HL-60 (cell line): ENCODE measurements at regions not wholly inside any gene's neighbourhood (a gene's known extent, or its start where the extent isn't known, plus 50 kb on each side); places are given as distances from the start of the nearest gene placed in this dataset.

Source experiments
- DNase-seq, 2 experiments: peaks; one replicate each; pipeline ENCODE4 v3.0.0-alpha.2; 2010 to 2020; ENCODE audit warnings: low read depth in 1 of 2, low spot score in 1 of 2
- H3K27ac ChIP-seq: fragments of 250-450 bp; sonication (Bioruptor Pico); replicated peaks from 2 replicates; pipeline ENCODE4 v1.5.1; 2020; ENCODE audit warnings: mild to moderate bottlenecking, moderate library complexity
- H3K27me3 ChIP-seq: fragments of 250-450 bp; sonication (Bioruptor Pico); 2 replicates; pipeline ENCODE4 v1.5.1; 2021; ENCODE audit warnings: mild to moderate bottlenecking, moderate library complexity; ENCODE audit not compliant: insufficient read depth, poor library complexity, severe bottlenecking
- H3K4me3 ChIP-seq: replicated peaks from 2 replicates; pipeline ENCODE4 v1.5.1; 2011; ENCODE audit warnings: mild to moderate bottlenecking, control low read depth, low read length; ENCODE audit not compliant: insufficient read depth
- GABPA ChIP-seq: IDR thresholded peaks from 2 replicates; pipeline ENCODE4 v1.6.1; 2012; ENCODE audit warnings: low read depth
- POLR2AphosphoS5 ChIP-seq: IDR thresholded peaks from 2 replicates; pipeline ENCODE4 v1.6.1; 2012; ENCODE audit warnings: low read depth
- SPI1 ChIP-seq: IDR thresholded peaks from 2 replicates; pipeline ENCODE4 v1.6.1; 2012; ENCODE audit warnings: low read depth, mild to moderate bottlenecking, borderline replicate concordance
- TF ChIP-seq, protein P1 (sequence below): IDR thresholded peaks from 2 replicates; pipeline ENCODE4 v1.6.1; 2012; ENCODE audit warnings: low read depth; ENCODE audit not compliant: insufficient replicate concordance
- TF ChIP-seq, protein P2 (sequence below): IDR thresholded peaks from one replicate; pipeline ENCODE4 v1.5.1; 2011; ENCODE audit warnings: low read length, control low read depth, inconsistent platforms; ENCODE audit not compliant: insufficient read depth

DNA sequence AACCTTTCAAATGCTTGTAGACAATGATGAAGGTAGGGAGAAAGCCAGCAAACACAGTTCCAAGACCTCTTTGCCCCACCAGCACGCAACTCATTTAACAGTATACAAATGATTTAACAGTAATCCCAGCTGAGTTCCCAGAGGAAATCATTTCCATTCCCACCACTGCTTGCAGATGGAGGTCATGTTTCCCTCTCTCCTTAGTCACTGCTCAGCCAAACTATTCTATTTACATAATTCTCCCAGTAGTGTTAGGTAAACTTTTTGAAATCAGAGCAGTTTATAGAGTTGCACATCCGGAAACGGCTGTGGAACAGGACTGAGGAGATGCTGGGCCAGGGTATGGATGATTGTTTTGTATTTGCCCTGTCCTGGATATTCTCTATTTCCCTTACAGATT lies 328.5 kb downstream of the FIGN start:
- Histone ChIP-seq H3K27me3 (no peaks in the 10 kb centered on the region), H3K4me3 (no peak overlapping the region), H3K27ac (no peak overlapping the region)
- no peak for DNase-seq
- no peak for TF ChIP-seq POLR2AphosphoS5
- TF ChIP-seq, protein P1, sequence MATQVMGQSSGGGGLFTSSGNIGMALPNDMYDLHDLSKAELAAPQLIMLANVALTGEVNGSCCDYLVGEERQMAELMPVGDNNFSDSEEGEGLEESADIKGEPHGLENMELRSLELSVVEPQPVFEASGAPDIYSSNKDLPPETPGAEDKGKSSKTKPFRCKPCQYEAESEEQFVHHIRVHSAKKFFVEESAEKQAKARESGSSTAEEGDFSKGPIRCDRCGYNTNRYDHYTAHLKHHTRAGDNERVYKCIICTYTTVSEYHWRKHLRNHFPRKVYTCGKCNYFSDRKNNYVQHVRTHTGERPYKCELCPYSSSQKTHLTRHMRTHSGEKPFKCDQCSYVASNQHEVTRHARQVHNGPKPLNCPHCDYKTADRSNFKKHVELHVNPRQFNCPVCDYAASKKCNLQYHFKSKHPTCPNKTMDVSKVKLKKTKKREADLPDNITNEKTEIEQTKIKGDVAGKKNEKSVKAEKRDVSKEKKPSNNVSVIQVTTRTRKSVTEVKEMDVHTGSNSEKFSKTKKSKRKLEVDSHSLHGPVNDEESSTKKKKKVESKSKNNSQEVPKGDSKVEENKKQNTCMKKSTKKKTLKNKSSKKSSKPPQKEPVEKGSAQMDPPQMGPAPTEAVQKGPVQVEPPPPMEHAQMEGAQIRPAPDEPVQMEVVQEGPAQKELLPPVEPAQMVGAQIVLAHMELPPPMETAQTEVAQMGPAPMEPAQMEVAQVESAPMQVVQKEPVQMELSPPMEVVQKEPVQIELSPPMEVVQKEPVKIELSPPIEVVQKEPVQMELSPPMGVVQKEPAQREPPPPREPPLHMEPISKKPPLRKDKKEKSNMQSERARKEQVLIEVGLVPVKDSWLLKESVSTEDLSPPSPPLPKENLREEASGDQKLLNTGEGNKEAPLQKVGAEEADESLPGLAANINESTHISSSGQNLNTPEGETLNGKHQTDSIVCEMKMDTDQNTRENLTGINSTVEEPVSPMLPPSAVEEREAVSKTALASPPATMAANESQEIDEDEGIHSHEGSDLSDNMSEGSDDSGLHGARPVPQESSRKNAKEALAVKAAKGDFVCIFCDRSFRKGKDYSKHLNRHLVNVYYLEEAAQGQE: no peak
- TF ChIP-seq SPI1: no peak
- no peak for TF ChIP-seq GABPA
- TF ChIP-seq, protein P2, sequence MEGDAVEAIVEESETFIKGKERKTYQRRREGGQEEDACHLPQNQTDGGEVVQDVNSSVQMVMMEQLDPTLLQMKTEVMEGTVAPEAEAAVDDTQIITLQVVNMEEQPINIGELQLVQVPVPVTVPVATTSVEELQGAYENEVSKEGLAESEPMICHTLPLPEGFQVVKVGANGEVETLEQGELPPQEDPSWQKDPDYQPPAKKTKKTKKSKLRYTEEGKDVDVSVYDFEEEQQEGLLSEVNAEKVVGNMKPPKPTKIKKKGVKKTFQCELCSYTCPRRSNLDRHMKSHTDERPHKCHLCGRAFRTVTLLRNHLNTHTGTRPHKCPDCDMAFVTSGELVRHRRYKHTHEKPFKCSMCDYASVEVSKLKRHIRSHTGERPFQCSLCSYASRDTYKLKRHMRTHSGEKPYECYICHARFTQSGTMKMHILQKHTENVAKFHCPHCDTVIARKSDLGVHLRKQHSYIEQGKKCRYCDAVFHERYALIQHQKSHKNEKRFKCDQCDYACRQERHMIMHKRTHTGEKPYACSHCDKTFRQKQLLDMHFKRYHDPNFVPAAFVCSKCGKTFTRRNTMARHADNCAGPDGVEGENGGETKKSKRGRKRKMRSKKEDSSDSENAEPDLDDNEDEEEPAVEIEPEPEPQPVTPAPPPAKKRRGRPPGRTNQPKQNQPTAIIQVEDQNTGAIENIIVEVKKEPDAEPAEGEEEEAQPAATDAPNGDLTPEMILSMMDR: no peak

DNA sequence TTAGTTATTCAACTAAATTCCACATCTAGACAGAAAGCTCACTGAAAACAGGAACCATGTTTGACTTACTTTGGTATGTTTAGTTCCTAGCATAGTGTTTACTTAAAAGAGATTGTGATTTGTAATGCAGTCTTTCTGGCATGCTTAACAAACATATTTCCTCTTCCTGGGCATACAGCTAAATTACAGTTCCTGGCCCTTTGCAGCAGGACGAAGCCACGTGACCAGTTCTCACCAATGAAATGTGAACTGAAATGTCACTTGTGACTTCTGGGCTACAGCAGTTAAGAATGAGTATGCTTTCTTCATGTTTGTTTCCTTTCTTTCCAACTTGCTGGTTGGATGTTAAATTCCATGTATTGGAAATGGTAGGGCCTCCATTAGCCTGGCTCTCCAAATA lies 330.5 kb downstream of the FIGN start:
- Histone ChIP-seq H3K4me3 (no peak overlapping the region), H3K27ac (no peak overlapping the region), H3K27me3 (no peaks in the 10 kb centered on the region)
- DNase-seq: no peak
- no peak for TF ChIP-seq SPI1
- TF ChIP-seq, protein P1: no peak

DNA sequence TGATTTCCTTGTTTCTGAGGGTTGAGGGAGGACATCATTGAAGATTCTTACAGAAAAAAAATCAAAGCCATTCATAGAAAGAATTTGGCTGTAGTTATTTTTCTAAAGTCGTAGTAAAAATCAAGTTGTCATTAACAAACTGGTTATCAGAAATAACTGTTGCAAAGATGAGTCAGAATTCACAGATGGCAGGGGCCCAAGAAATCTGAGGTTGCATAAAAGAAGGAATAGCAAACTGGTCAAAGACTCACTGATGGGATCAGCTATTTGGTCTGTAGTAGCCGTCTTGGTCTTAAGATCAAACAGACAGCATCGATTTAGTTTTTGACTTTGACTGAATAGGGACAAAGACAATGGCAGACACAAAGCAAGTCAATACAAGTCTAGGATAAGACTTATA lies 334.3 kb downstream of the FIGN start:
- Histone ChIP-seq H3K4me3 (no peak overlapping the region), H3K27me3 (no peaks in the 10 kb centered on the region), H3K27ac (no peak overlapping the region)
- TF ChIP-seq, protein P2: no peak
- TF ChIP-seq, protein P1: no peak
- no peak for TF ChIP-seq POLR2AphosphoS5
- no peak for TF ChIP-seq GABPA
- TF ChIP-seq SPI1: no peak
- no peak for DNase-seq

DNA sequence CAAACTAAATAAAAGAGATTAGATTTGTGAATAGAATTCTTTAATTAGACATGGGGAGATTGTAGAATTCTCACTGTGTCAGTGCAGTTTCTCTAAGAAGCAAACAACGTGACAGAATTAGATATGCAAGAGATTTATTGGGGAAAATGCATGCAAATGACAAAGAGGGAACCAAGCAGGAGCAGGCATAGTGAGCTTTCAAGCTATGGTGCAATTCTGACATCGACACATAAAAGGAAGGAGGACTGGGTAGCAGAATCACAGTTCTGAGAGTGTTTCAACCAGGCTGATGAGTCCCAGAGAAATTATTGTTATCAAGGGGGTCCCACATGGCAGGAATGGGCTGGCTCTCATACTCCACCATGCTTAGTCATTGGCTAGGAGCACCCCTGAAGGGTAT lies 338.4 kb downstream of the FIGN start:
- Histone ChIP-seq H3K27me3 (no peaks in the 10 kb centered on the region), H3K27ac (no peak overlapping the region), H3K4me3 (no peak overlapping the region)
- TF ChIP-seq, protein P1: no peak
- TF ChIP-seq GABPA: no peak
- no peak for TF ChIP-seq POLR2AphosphoS5
- no peak for TF ChIP-seq SPI1
- TF ChIP-seq, protein P2: no peak
- DNase-seq: peak in 1 of 2 experiments; percentile 2
